Kidney capillary endothelial cell (primary cell): ENCODE measurements at regions not wholly inside any gene's neighbourhood (a gene's known extent, or its start where the extent isn't known, plus 50 kb on each side); places are given as distances from the start of the nearest gene placed in this dataset.
"Not testable (repeated sequence)": the region's sequence is repeated elsewhere in the genome, so short reads cannot be mapped to it uniquely, and the experiment has no call there.

Experiments
- DNase-seq: peaks from one replicate; pipeline ENCODE4 v3.0.0-alpha.2; 2018; ENCODE audit warnings: low spot score

GRCh38 chr5:1652873-1653697 is 129.3 kb upstream of the LPCAT1 start:
- DNase-seq: no peak

- DNase-seq: no peak
Measured at GRCh38 chr5:1651971-1652872, 128.5 kb upstream of the LPCAT1 start.

- DNase-seq: no peak
Measured at GRCh38 chr5:1651250-1651649, 127.5 kb upstream of the LPCAT1 start.

GRCh38 chr5:1649554-1649953 is 125.8 kb upstream of the LPCAT1 start:
- DNase-seq: no peak

- DNase-seq: no peak
Measured at GRCh38 chr5:1648806-1649205, 125.0 kb upstream of the LPCAT1 start.

- no peak for DNase-seq
Measured at GRCh38 chr5:1647580-1647979, 123.8 kb upstream of the LPCAT1 start.

GRCh38 chr5:1644810-1645571 is 121.2 kb upstream of the LPCAT1 start:
- DNase-seq: peak; percentile 80

- DNase-seq: not testable (repeated sequence)
Measured at GRCh38 chr5:1644393-1644809, 120.6 kb upstream of the LPCAT1 start.

GRCh38 chr5:1643651-1644392 is 120.1 kb upstream of the LPCAT1 start:
- DNase-seq: no peak

GRCh38 chr5:1642621-1643061 is 118.9 kb upstream of the LPCAT1 start:
- no peak for DNase-seq

- no peak for DNase-seq
Measured at GRCh38 chr5:1642221-1642620, 118.5 kb upstream of the LPCAT1 start.

GRCh38 chr5:1641560-1642166 is 117.9 kb upstream of the LPCAT1 start:
- DNase-seq: peak; percentile 83

GRCh38 chr5:1641041-1641440 is 117.3 kb upstream of the LPCAT1 start:
- DNase-seq: no peak

- DNase-seq: no peak
Measured at GRCh38 chr5:1640421-1640881, 116.7 kb upstream of the LPCAT1 start.

GRCh38 chr5:1639757-1640156 is 116.0 kb upstream of the LPCAT1 start:
- no peak for DNase-seq

- no peak for DNase-seq
Measured at GRCh38 chr5:1638658-1639400, 115.1 kb upstream of the LPCAT1 start.

GRCh38 chr5:1637639-1638481 is 114.1 kb upstream of the LPCAT1 start:
- DNase-seq: no peak

GRCh38 chr5:1636981-1637638 is 113.3 kb upstream of the LPCAT1 start:
- no peak for DNase-seq
